ENCODE measurements at regions not wholly inside any gene's neighbourhood (a gene's known extent, or its start where the extent isn't known, plus 50 kb on each side); places are given as distances from the start of the nearest gene placed in this dataset.

- H3K9ac ChIP-seq (replicated peaks; ENCODE audit: extremely low read depth, insufficient read depth, low read length): no peak overlapping the region
- POLR2A ChIA-PET: no interaction called here
- no peak overlapping the region for H2AFZ ChIP-seq (ENCODE audit: low read depth, low read length)
- intact Hi-C loops (cut with micrococcal nuclease) (no loop called here), dilution Hi-C loops (cut with MboI; ENCODE audit: extremely low pct_ligation_motif_present, low sequenced_read_pairs) (no loop called here)
- TF ChIP-seq JUN (IDR thresholded peaks at IDR 0.05; ENCODE audit: borderline replicate concordance, insufficient read depth, insufficient read length, low read depth): no peak
- no peak for TF ChIP-seq GATA2 (IDR thresholded peaks at IDR 0.05; ENCODE audit: insufficient read depth, insufficient read length, low read depth, low read length)
- TF ChIP-seq POLR2A (IDR thresholded peaks at IDR 0.05; ENCODE audit: low read depth, low read length): no peak
- no peak for TF ChIP-seq POLR2AphosphoS5 (IDR thresholded peaks at IDR 0.05; ENCODE audit: insufficient read depth, low read depth, low read length)
- TF ChIP-seq EZH2 (IDR thresholded peaks at IDR 0.05; ENCODE audit: borderline replicate concordance, low read depth, low read length, severe bottlenecking): no peak
- TF ChIP-seq MYC (IDR thresholded peaks at IDR 0.05; ENCODE audit: low read depth, low read length): no peak
- TF ChIP-seq, protein P1, sequence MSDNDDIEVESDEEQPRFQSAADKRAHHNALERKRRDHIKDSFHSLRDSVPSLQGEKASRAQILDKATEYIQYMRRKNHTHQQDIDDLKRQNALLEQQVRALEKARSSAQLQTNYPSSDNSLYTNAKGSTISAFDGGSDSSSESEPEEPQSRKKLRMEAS (IDR thresholded peaks at IDR 0.05; ENCODE audit: insufficient read depth, insufficient read length): no peak
- TF ChIP-seq, protein P2, sequence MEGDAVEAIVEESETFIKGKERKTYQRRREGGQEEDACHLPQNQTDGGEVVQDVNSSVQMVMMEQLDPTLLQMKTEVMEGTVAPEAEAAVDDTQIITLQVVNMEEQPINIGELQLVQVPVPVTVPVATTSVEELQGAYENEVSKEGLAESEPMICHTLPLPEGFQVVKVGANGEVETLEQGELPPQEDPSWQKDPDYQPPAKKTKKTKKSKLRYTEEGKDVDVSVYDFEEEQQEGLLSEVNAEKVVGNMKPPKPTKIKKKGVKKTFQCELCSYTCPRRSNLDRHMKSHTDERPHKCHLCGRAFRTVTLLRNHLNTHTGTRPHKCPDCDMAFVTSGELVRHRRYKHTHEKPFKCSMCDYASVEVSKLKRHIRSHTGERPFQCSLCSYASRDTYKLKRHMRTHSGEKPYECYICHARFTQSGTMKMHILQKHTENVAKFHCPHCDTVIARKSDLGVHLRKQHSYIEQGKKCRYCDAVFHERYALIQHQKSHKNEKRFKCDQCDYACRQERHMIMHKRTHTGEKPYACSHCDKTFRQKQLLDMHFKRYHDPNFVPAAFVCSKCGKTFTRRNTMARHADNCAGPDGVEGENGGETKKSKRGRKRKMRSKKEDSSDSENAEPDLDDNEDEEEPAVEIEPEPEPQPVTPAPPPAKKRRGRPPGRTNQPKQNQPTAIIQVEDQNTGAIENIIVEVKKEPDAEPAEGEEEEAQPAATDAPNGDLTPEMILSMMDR (IDR thresholded peaks at IDR 0.05; ENCODE audit: extremely low read depth in 1 of 2, insufficient read depth in 1 of 2, low read depth in 1 of 2, low read length in 2 of 2): no peak
- TF ChIP-seq FOS (IDR thresholded peaks at IDR 0.05; ENCODE audit: borderline replicate concordance, insufficient read depth, low read length): no peak
- no TSS peak for BruUV-seq (replicated peaks)
- no peak overlapping the region for H3K4me3 ChIP-seq (replicated peaks in 1 of 3; ENCODE audit: insufficient read depth in 1 of 3, low read depth in 1 of 3, low read length in 3 of 3)
- DNase-seq (ENCODE audit: low read depth, low spot score) (no peak), FAIRE-seq (no peak)
- no peaks in the 10 kb centered on the region for H3K36me3 ChIP-seq (ENCODE audit: control insufficient read depth in 2 of 2, extremely low read depth in 1 of 2, insufficient read depth in 2 of 2, low read length in 2 of 2)
- H3K4me1 ChIP-seq (ENCODE audit: control insufficient read depth, extremely low read depth, insufficient read depth, low read length): no peaks in the 10 kb centered on the region
- H3K27ac ChIP-seq (ENCODE audit: insufficient read depth, low read depth, low read length): no peak overlapping the region
- H3K9me1 ChIP-seq (replicated peaks; ENCODE audit: control insufficient read depth, extremely low read depth, insufficient read depth, low read length): no peaks in the 10 kb centered on the region
- no peaks in the 10 kb centered on the region for H3K9me3 ChIP-seq (replicated peaks; ENCODE audit: control insufficient read depth, insufficient read depth, low read length)
- H4K20me1 ChIP-seq (replicated peaks; ENCODE audit: control insufficient read depth, extremely low read depth, insufficient read depth, low read length): no peaks in the 10 kb centered on the region
- no peaks in the 10 kb centered on the region for H3K79me2 ChIP-seq (ENCODE audit: control insufficient read depth, insufficient read depth, low read length)
- CTCF ChIA-PET: no interaction called here
- H3K27me3 ChIP-seq (ENCODE audit: control insufficient read depth in 2 of 2, insufficient read depth in 2 of 2, low read length in 2 of 2): no peaks in the 10 kb centered on the region
- H3K4me2 ChIP-seq (ENCODE audit: insufficient read depth, low read length): no peak overlapping the region
Observed at GRCh38 chr18:40695526-40695925, 1259.5 kb upstream of the PIK3C3 start.

Data from endothelial cell of umbilical vein (primary cell).